Fibroblast of lung (primary cell): ENCODE measurements at regions not wholly inside any gene's neighbourhood (a gene's known extent, or its start where the extent isn't known, plus 50 kb on each side); places are given as distances from the start of the nearest gene placed in this dataset.

ENCODE experiments used
- DNase-seq, 2 donors: peaks; one replicate each; pipeline versions ENCODE4 v3.0.0 to v3.0.0-alpha.2; 2010; ENCODE audit warnings: low read depth in 2 of 2
- H2AFZ ChIP-seq: 2 replicates; pipeline ENCODE4 v1.5.1; 2012; ENCODE audit warnings: low read length, control low read depth, inconsistent platforms
- H3K27ac ChIP-seq: 2 replicates; pipeline ENCODE4 v1.5.1; 2011; ENCODE audit warnings: low read length, control low read depth; ENCODE audit not compliant: insufficient read depth
- H3K27me3 ChIP-seq: 2 replicates; pipeline ENCODE4 v1.5.1; 2011; ENCODE audit warnings: mild to moderate bottlenecking, low read length; ENCODE audit not compliant: control insufficient read depth, insufficient read depth
- H3K36me3 ChIP-seq: 2 replicates; pipeline ENCODE4 v1.5.1; 2011; ENCODE audit warnings: low read length; ENCODE audit not compliant: control insufficient read depth, insufficient read depth
- H3K4me1 ChIP-seq: 2 replicates; pipeline ENCODE4 v1.5.1; 2011; ENCODE audit warnings: low read length; ENCODE audit not compliant: control insufficient read depth, insufficient read depth; ENCODE audit errors: extremely low read depth
- H3K4me2 ChIP-seq: 2 replicates; pipeline ENCODE4 v1.5.1; 2011; ENCODE audit warnings: low read length, control low read depth; ENCODE audit not compliant: insufficient read depth; ENCODE audit errors: extremely low read depth
- H3K4me3 ChIP-seq, 4 experiments: fragments of 200-600 bp in 1 of 4; sonication (generic) in 1 of 4; replicated peaks in 1 of 4; 2 replicates each; pipeline ENCODE4 v1.5.1; 2011 to 2016; ENCODE audit warnings: low read length in 4 of 4, low read depth in 3 of 4, mild to moderate bottlenecking in 3 of 4, control low read depth in 2 of 4, inconsistent platforms in 1 of 4, mixed read lengths in 1 of 4; ENCODE audit not compliant: insufficient read depth in 1 of 4; ENCODE audit errors: control extremely low read depth in 1 of 4
- H3K79me2 ChIP-seq: 2 replicates; pipeline ENCODE4 v1.5.1; 2012; ENCODE audit warnings: mild to moderate bottlenecking, low read length, inconsistent platforms; ENCODE audit not compliant: control insufficient read depth, insufficient read depth
- H3K9ac ChIP-seq: 2 replicates; pipeline ENCODE4 v1.5.1; 2011; ENCODE audit warnings: mild to moderate bottlenecking, low read length, control low read depth; ENCODE audit not compliant: insufficient read depth
- H3K9me3 ChIP-seq: 2 replicates; pipeline ENCODE4 v1.5.1; 2012; ENCODE audit warnings: low read depth, low read length; ENCODE audit not compliant: control insufficient read depth, insufficient read depth
- H4K20me1 ChIP-seq: 2 replicates; pipeline ENCODE4 v1.5.1; 2011; ENCODE audit warnings: low read length; ENCODE audit not compliant: control insufficient read depth, insufficient read depth; ENCODE audit errors: extremely low read depth
- EZH2 ChIP-seq: IDR thresholded peaks from 2 replicates; pipeline ENCODE4 v1.5.1; 2012; ENCODE audit warnings: low read length, control low read depth, mild to moderate bottlenecking; ENCODE audit errors: missing control alignments
- TF ChIP-seq, protein P1 (sequence below), 2 donors: IDR thresholded peaks in 1 of 2; conservative IDR thresholded peaks in 1 of 2; 1 replicate in 1 of 2; 2 replicates in 1 of 2; pipeline ENCODE4 v1.5.1; 2011 to 2012; ENCODE audit warnings: low read length in 2 of 2, control low read depth in 1 of 2, inconsistent platforms in 1 of 2, low read depth in 1 of 2, mild to moderate bottlenecking in 1 of 2

- Histone ChIP-seq H3K4me3 (no peak overlapping the region), H3K36me3 (no peaks in the 10 kb centered on the region), H3K79me2 (no peaks in the 10 kb centered on the region), H3K4me2 (no peak overlapping the region), H3K27me3 (no peaks in the 10 kb centered on the region), H4K20me1 (no peaks in the 10 kb centered on the region), H3K4me1 (no peaks in the 10 kb centered on the region), H3K9me3 (no peaks in the 10 kb centered on the region), H2AFZ (no peak overlapping the region), H3K9ac (no peak overlapping the region), H3K27ac (no peak overlapping the region)
- DNase-seq: peak in 1 of 2 donors; percentile 4
- TF ChIP-seq EZH2: no peak
- TF ChIP-seq, protein P1, sequence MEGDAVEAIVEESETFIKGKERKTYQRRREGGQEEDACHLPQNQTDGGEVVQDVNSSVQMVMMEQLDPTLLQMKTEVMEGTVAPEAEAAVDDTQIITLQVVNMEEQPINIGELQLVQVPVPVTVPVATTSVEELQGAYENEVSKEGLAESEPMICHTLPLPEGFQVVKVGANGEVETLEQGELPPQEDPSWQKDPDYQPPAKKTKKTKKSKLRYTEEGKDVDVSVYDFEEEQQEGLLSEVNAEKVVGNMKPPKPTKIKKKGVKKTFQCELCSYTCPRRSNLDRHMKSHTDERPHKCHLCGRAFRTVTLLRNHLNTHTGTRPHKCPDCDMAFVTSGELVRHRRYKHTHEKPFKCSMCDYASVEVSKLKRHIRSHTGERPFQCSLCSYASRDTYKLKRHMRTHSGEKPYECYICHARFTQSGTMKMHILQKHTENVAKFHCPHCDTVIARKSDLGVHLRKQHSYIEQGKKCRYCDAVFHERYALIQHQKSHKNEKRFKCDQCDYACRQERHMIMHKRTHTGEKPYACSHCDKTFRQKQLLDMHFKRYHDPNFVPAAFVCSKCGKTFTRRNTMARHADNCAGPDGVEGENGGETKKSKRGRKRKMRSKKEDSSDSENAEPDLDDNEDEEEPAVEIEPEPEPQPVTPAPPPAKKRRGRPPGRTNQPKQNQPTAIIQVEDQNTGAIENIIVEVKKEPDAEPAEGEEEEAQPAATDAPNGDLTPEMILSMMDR (conservative IDR thresholded peaks at IDR 0.05 in 1 of 2, IDR thresholded peaks at IDR 0.05 in 1 of 2; ENCODE audit: low read depth in 1 of 2, low read length in 2 of 2): no peak
Observed at GRCh38 chr7:10708447-10708846, 265.2 kb upstream of the PHF14 start.

GRCh38 chr7:10718768-10719167 lies 254.9 kb upstream of the PHF14 start:
- Histone ChIP-seq H3K9me3 (no peaks in the 10 kb centered on the region), H3K4me3 (no peak overlapping the region), H3K79me2 (no peaks in the 10 kb centered on the region), H3K27ac (no peak overlapping the region), H4K20me1 (no peaks in the 10 kb centered on the region), H3K36me3 (no peaks in the 10 kb centered on the region), H3K4me1 (no peaks in the 10 kb centered on the region), H3K27me3 (no peaks in the 10 kb centered on the region), H3K9ac (no peak overlapping the region), H3K4me2 (no peak overlapping the region), H2AFZ (no peak overlapping the region)
- no peak for DNase-seq
- TF ChIP-seq, protein P1 (conservative IDR thresholded peaks at IDR 0.05 in 1 of 2, IDR thresholded peaks at IDR 0.05 in 1 of 2; ENCODE audit: low read depth in 1 of 2, low read length in 2 of 2): no peak
- no peak for TF ChIP-seq EZH2

DNA sequence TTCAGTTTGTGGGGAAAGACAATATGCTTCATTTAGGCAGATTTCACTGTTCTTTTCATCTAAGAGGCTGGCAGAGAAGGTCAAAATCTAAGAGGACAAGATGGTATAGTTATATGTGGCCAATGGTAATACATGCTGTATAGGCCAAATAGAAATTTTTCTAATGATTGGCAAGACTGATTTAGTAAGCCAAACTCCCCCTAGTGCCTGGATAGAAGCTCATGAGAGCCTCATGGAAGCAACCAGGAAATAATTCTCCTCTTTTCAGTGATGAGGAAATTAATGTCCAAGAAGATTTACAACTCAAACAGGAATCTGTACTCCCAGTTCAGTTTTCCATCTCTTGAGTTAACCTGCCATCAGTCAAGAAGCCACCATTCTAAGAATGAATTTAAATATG lies 253.6 kb upstream of the PHF14 start:
- Histone ChIP-seq H3K9ac (no peak overlapping the region), H3K36me3 (no peaks in the 10 kb centered on the region), H3K4me3 (no peak overlapping the region), H3K9me3 (no peaks in the 10 kb centered on the region), H3K79me2 (no peaks in the 10 kb centered on the region), H3K27me3 (no peaks in the 10 kb centered on the region), H2AFZ (no peak overlapping the region), H4K20me1 (no peaks in the 10 kb centered on the region), H3K4me1 (no peaks in the 10 kb centered on the region), H3K4me2 (no peak overlapping the region), H3K27ac (no peak overlapping the region)
- no peak for TF ChIP-seq EZH2
- TF ChIP-seq, protein P1 (conservative IDR thresholded peaks at IDR 0.05 in 1 of 2, IDR thresholded peaks at IDR 0.05 in 1 of 2; ENCODE audit: low read depth in 1 of 2, low read length in 2 of 2): no peak
- DNase-seq: no peak
